Activated B cell treated with CpG ODN at 0.5 μM for 24 hours (primary cell): ENCODE measurements at regions not wholly inside any gene's neighbourhood (a gene's known extent, or its start where the extent isn't known, plus 50 kb on each side); places are given as distances from the start of the nearest gene placed in this dataset.

Experiments
- ATAC-seq: fragments of 200-7000 bp; cut with Tn5 transposase; one replicate; pipeline ENCODE4 v1.10.0; 2021; ENCODE audit warnings: low read depth, mild to moderate bottlenecking, moderate library complexity
- CTCF ChIA-PET: fragments of 350-600 bp; sonication (Branson Sonifier 250); formaldehyde crosslinking; loops from one replicate; lab custom pipeline; 2021; ENCODE audit warnings: antibody characterized with exemption; lab: Charles Lee
- POLR2A ChIA-PET: fragments of 350-600 bp; sonication (Branson Sonifier 250); formaldehyde crosslinking; loops from one replicate; lab custom pipeline; 2021; ENCODE audit warnings: antibody characterized with exemption; lab: Charles Lee
- DNase-seq: peaks from one replicate; pipeline ENCODE4 v3.0.0; 2022
- H3K27ac Mint-ChIP-seq: one replicate; pipeline ENCODE4 v1.8.0; 2020; ENCODE audit warnings: mixed read lengths
- H3K27me3 Mint-ChIP-seq: one replicate; pipeline ENCODE4 v1.8.0; 2021; ENCODE audit warnings: mixed read lengths
- H3K36me3 Mint-ChIP-seq: one replicate; pipeline ENCODE4 v1.8.0; 2021; ENCODE audit warnings: low read depth, mixed read lengths
- H3K4me1 Mint-ChIP-seq: one replicate; pipeline ENCODE4 v1.8.0; 2021; ENCODE audit warnings: mixed read lengths
- H3K4me3 Mint-ChIP-seq: one replicate; pipeline ENCODE4 v1.8.0; 2020; ENCODE audit warnings: mild to moderate bottlenecking, mixed read lengths
- H3K9me3 Mint-ChIP-seq: one replicate; pipeline ENCODE4 v1.8.0; 2020; ENCODE audit warnings: mixed read lengths
- CTCF ChIP-seq: fragments of 200-600 bp; IDR thresholded peaks from one replicate; pipeline ENCODE4 v1.8.0; 2022; ENCODE audit warnings: antibody characterized with exemption, mild to moderate bottlenecking
- intact Hi-C: fragments of 100-400 bp; cut with micrococcal nuclease; formaldehyde crosslinking; loops from one replicate; pipeline ENCODE4 v1.15.1; 2024

GRCh38 chr5:28984639-28985038 lies 1946.3 kb upstream of the CDH9 start:
- Mint-ChIP-seq H3K27ac (no peak overlapping the region), H3K4me1 (no peaks in the 10 kb centered on the region), H3K36me3 (no peaks in the 10 kb centered on the region), H3K4me3 (no peak overlapping the region), H3K9me3 (peaks cover 11% of the 10 kb centered on the region), H3K27me3 (no peaks in the 10 kb centered on the region)
- no peak for DNase-seq
- TF ChIP-seq CTCF = no peak
- POLR2A ChIA-PET = no interaction called here
- CTCF ChIA-PET = no interaction called here
- no peak for ATAC-seq
- intact Hi-C loops = no loop called here

DNA sequence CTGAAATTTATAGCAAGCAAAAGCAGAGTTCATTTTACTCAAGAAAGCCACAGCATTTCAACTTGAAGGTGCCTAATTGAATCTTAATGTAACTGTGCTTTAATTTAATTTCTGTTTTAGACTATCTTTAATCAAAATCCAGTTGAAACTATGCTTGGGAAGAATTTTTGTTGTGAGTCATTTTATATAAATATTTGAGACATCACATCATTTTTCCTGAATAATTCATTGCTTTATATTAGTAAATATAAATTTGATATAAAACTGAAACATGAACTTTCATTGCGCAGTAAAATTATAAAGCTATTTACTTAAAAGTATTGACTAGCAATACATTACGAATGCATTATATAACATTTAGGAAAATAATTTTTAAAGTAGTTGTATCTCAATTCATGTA lies 1937.1 kb upstream of the CDH9 start:
- ChIA-PET POLR2A (no interaction called here), CTCF (no interaction called here)
- Mint-ChIP-seq H3K4me1 (no peaks in the 10 kb centered on the region), H3K36me3 (no peaks in the 10 kb centered on the region), H3K4me3 (no peak overlapping the region), H3K27me3 (no peaks in the 10 kb centered on the region), H3K27ac (no peak overlapping the region), H3K9me3 (peaks cover 14% of the 10 kb centered on the region)
- no peak for DNase-seq
- TF ChIP-seq CTCF = no peak
- intact Hi-C loops = no loop called here
- ATAC-seq = no peak

DNA sequence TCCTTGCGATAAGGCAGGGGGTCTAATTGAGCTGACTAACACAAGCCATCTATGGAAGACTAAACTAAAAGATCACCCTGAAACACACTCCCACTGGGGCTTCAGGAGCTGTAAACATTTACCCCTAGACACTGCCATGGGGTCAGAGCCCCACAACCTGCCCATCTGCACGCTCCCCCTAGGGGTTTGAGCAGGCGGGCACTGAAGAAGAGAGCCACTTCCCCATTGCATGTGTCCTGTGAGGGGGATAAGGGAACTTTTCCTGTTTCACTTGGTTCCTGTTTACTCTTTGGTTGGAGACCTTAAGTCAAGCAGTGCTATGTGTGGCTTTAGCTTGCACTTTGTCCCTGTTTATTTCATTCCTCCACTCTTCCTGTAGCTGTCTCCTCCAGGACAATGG lies 1929.5 kb upstream of the CDH9 start:
- no peaks in the 10 kb centered on the region for H3K27me3 Mint-ChIP-seq
- no peak for TF ChIP-seq CTCF
- H3K36me3 Mint-ChIP-seq = no peaks in the 10 kb centered on the region
- H3K9me3 Mint-ChIP-seq = peaks cover 3% of the 10 kb centered on the region
- ChIA-PET CTCF (no interaction called here), POLR2A (no interaction called here)
- H3K27ac Mint-ChIP-seq = no peak overlapping the region
- H3K4me1 Mint-ChIP-seq = no peaks in the 10 kb centered on the region
- H3K4me3 Mint-ChIP-seq = no peak overlapping the region
- no peak for ATAC-seq
- no peak for DNase-seq
- intact Hi-C loops = no loop called here

DNA sequence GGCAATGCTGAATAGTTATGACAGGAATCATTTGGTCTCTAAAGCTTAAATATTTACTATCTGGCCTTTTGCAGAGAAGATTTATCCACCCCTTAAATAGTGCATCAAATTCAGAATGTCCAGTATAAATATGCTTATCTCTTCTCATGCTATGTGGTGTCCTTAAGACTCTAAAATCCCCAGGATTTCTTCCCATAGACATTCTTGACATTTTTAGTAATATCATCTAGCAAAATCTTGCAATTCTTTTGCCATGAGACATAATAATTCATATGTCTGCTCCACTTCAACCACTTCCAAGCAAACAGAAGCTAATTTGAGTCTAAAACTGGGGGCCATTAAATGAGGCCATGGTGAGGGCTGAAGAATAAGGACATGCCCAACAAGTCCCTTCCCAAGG lies 1923.4 kb upstream of the CDH9 start:
- DNase-seq (no peak), ATAC-seq (no peak)
- H3K36me3 Mint-ChIP-seq = no peaks in the 10 kb centered on the region
- CTCF ChIA-PET = no interaction called here
- no peaks in the 10 kb centered on the region for H3K4me1 Mint-ChIP-seq
- no peak overlapping the region for H3K4me3 Mint-ChIP-seq
- no peaks in the 10 kb centered on the region for H3K27me3 Mint-ChIP-seq
- H3K9me3 Mint-ChIP-seq = no peaks in the 10 kb centered on the region
- TF ChIP-seq CTCF = no peak
- POLR2A ChIA-PET = no interaction called here
- H3K27ac Mint-ChIP-seq = no peak overlapping the region
- intact Hi-C loops = no loop called here

DNA sequence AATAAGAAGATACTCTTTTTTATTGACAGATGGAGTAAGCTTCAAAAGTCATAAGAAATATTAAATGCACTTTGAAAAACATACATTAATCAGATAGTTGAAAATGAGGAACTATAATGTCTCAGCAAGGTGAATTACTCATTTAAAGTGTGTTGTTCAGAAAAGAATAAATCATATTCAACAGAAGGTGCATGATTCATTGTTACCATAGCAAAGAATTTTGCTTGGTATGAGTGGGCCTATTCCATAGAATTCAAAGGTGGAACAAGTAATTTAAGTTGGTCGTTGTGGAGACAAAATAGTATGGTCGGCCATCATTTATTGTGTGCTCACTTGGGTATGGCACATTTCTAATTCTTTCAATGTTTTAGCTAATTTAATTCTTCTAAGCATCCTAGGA lies 1920.2 kb upstream of the CDH9 start:
- no peak overlapping the region for H3K4me3 Mint-ChIP-seq
- POLR2A ChIA-PET = no interaction called here
- H3K27me3 Mint-ChIP-seq = no peaks in the 10 kb centered on the region
- H3K27ac Mint-ChIP-seq = no peak overlapping the region
- H3K36me3 Mint-ChIP-seq = no peaks in the 10 kb centered on the region
- no peak for TF ChIP-seq CTCF
- DNase-seq = no peak
- no peaks in the 10 kb centered on the region for H3K4me1 Mint-ChIP-seq
- intact Hi-C loops = no loop called here
- ATAC-seq = no peak
- CTCF ChIA-PET = no interaction called here
- H3K9me3 Mint-ChIP-seq = no peaks in the 10 kb centered on the region
